GM19328 (cell line): ENCODE measurements at regions not wholly inside any gene's neighbourhood (a gene's known extent, or its start where the extent isn't known, plus 50 kb on each side); places are given as distances from the start of the nearest gene placed in this dataset.
"Not testable (repeated sequence)": the region's sequence is repeated elsewhere in the genome, so short reads cannot be mapped to it uniquely, and the experiment has no call there.

Experiments
- ATAC-seq: cut with Tn5 transposase; IDR thresholded peaks from one replicate; pipeline ENCODE4 v1.9.1; 2021; ENCODE audit warnings: mild to moderate bottlenecking, moderate library complexity; ENCODE audit not compliant: unreplicated experiment

GRCh38 chr4:189207872-189208271 lies 732.8 kb upstream of the FRG1 start:
- no peak for ATAC-seq

GRCh38 chr4:189215574-189215973 lies 725.1 kb upstream of the FRG1 start:
- ATAC-seq: no peak

- no peak for ATAC-seq
These were observed 719.0 kb upstream of the FRG1 start for GRCh38 chr4:189221691-189222090.

DNA sequence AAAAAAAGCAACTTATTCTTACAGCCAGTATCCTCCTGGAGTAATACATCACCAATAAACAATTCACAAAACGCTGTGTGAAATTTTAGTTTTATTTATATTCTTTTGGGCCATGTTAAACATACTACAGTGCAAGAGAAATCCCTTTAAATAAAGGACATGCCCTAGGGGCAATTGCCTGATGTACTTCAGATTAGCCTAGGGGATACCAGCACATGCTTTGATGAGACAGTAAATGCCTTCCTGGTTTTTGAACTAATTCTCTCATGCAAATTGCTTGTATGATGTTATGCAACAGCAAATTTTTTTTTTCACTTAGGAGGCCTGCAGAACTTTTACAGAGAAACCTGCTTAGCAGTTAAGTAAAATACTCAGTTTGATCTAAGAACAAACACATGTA lies 711.9 kb upstream of the FRG1 start:
- ATAC-seq: no peak

DNA sequence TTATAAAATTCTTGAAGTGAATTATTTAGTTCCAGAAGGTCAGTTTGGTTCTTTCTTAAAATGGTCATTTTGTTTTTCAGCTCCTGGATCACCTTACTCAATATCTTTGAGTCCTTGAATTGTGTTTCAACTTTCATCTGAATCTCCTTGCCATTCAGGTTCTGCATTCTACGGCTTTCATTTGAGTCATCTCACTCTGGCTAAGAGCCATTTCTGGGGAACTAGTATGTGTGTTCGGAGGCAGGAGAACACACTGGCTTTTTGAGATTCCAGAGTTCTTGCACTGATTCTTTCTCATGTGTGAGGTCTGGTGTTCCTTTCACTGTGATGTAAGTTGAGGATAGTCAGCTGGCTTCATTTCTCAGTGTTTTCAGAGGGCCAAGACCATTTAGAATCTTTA lies 708.4 kb upstream of the FRG1 start:
- ATAC-seq: no peak

DNA sequence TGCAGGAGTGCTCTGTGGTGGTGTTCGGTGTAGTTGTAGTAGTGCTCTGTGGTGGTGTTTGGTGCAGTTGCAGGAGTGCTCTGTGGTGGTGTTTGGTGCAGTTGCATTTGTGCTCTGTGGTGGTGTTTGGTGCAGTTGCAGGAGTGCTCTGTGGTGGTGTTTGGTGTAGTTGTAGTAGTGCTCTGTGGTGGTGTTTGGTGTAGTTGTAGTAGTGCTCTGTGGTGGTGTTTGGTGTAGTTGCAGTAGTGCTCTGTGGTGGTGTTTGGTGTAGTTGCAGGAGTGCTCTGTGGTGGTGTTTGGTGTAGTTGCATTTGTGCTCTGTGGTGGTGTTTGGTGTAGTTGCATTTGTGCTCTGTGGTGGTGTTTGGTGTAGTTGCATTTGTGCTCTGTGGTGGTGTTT lies 706.9 kb upstream of the FRG1 start:
- ATAC-seq: not testable (repeated sequence)

DNA sequence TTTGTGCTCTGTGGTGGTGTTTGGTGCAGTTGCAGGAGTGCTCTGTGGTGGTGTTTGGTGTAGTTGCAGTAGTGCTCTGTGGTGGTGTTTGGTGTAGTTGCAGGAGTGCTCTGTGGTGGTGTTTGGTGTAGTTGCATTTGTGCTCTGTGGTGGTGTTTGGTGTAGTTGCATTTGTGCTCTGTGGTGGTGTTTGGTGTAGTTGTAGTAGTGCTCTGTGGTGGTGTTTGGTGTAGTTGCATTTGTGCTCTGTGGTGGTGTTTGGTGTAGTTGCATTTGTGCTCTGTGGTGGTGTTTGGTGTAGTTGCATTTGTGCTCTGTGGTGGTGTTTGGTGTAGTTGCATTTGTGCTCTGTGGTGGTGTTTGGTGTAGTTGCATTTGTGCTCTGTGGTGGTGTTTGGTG lies 705.7 kb upstream of the FRG1 start:
- ATAC-seq: not testable (repeated sequence)

- no peak for ATAC-seq
These were observed 705.1 kb upstream of the FRG1 start for GRCh38 chr4:189235599-189235998.

- ATAC-seq: not testable (repeated sequence)
These were observed 704.4 kb upstream of the FRG1 start for GRCh38 chr4:189236321-189236720.

GRCh38 chr4:189237340-189237739 lies 703.3 kb upstream of the FRG1 start:
- ATAC-seq: no peak

DNA sequence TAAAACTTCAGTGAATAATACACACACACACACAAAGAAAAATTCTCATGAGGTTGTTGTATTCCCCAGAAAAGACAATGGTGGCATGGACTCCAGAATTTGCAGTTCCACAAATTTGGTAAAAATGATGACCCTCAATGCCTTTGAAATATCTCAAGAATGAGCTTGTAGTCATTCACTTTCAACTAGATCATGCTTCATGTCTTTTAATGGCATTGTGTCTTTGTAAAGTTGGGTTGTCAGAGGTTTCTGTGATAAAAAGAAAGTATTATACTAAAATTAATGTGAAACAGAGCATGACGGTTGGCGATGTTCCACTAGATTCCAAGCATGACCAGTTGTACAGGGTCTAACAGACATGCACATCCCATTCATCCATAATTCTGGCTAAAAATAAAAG lies 685.0 kb upstream of the FRG1 start:
- ATAC-seq: no peak

DNA sequence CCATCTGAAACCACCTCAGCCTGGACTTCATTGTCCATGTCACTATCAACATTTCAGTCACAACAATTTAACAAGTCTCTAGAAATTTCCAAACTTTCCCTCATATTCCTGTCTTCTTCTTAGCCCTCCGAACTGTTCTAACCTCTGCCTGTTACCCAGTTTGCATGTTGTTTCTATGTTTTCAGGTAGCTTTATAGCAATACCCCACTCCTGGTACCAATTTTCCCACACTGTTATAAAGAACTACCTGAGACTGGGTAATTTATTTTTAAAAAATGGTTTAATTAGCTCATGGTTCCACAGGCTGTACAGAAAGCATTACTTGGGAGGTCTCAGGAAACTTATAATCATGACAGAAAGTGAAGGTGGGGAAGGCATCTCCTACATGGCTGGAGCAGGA lies 679.2 kb upstream of the FRG1 start:
- no peak for ATAC-seq

GRCh38 chr4:189265515-189265914 lies 675.2 kb upstream of the FRG1 start:
- ATAC-seq: no peak

- no peak for ATAC-seq
These were observed 673.2 kb upstream of the FRG1 start for GRCh38 chr4:189267312-189267965.

DNA sequence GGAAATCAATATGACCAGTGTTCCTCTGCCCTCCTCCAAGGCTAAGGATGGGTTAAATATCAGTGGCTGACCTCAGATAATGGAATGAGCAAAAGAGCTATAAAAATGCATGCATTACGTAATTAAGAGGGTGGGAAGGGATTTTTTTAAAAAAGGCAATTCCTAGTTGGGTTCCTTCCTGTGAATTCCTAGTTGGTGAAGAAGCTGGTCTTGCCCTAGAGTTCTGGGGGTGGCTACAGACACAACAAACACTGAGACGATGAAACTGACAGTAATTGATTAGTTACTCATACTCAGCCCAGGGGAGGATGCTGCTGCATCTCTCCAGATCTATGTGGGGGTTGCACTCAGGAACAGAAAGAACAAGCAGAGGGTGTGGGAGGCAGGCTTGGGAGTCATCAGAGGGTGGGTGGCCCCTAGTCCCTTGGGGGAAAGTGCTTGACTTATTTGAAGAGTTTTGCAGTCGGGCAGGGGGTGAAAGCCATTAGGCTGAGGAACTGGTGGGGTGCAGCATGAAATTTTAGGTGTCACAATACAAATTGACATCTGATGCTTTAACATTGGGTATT lies 662.0 kb upstream of the FRG1 start:
- ATAC-seq: no peak

DNA sequence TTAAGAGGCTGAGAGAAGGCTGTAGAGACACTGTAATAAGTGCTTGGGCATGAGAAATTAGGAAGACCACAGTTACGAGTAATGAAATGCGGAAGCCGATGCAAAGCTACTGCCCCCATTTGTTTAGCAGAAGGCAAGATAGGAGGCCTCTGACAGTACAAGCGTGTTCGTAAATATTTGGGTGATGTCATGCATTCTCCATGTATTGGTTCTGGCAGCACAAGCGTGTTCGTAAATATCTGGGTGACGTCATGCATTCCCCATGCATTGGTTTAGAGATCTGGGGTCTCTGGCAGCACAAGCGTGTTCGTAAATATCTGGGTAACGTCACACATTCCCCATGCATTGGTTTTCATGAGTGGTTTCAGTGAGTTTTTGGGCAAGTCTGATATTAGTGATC lies 661.5 kb upstream of the FRG1 start:
- ATAC-seq: no peak

GRCh38 chr4:189285377-189285776 lies 655.3 kb upstream of the FRG1 start:
- no peak for ATAC-seq

DNA sequence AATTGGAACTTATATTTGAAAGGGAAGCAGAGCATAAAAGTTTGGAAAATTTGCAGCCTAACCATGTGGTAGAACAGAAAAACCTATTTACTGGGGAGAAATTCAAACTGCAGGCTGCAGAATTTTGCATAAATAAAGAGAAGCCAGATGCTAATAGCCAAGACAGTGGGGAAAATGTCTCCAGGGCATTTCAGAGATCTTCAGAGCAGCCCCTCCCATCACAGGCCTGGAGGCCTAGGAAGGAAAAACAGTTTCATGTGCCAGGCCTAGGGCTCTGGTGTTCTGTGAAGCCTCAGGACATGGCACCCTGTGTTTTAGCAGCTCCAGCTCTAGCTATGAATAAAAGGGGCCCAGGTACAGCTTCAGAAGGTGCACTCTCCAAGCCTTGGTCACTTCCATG lies 648.7 kb upstream of the FRG1 start:
- ATAC-seq: no peak

- no peak for ATAC-seq
These were observed 647.2 kb upstream of the FRG1 start for GRCh38 chr4:189293459-189293858.

GRCh38 chr4:189294574-189294973 lies 646.1 kb upstream of the FRG1 start:
- no peak for ATAC-seq

- ATAC-seq: no peak
These were observed 641.0 kb upstream of the FRG1 start for GRCh38 chr4:189299706-189300105.

DNA sequence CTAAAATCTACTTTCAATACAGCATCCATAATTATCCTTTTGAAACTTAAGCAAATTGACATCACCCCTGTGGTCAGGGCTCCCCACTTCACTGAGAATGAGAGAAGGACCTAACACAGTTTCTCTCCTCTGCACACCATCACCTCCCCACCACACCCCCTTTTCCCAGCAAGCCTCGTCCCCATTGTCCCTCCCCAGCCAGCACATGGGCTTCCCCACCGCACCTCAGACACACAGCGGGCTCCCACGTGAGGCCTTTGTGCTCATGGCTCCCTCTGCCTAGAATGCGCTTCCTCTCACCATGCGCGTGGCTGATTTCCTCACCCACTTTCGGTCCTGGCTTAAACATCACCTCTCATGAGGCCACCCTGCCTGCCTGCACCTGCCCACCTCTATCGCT lies 639.0 kb upstream of the FRG1 start:
- ATAC-seq: no peak

DNA sequence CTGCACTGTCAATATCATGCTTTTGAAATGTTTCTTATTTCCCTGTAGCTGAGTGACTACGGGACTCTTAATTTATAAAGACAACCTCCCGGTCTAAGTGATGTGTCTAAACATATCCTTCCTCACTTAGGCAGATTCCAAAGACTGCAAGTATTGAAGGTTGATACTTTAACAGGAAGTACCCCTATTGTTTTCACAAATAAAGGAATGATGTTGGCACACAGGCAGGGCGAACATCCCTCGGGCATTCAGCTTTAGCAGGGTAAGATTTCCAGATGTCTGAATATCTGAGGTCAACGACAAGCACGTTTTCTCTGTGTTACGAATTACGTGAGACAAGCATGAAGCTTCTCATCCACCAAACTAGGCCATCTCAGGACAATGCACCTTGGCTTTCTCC lies 638.0 kb upstream of the FRG1 start:
- ATAC-seq: no peak
